HepG2 (cell line): ENCODE measurements at regions not wholly inside any gene's neighbourhood (a gene's known extent, or its start where the extent isn't known, plus 50 kb on each side); places are given as distances from the start of the nearest gene placed in this dataset.

ENCODE experiments used
- ATAC-seq: fragments of 200-7000 bp; cut with Tn5 transposase; 3 replicates; pipeline ENCODE4 v1.9.1; 2020; ENCODE audit warnings: mild to moderate bottlenecking, moderate library complexity
- BruUV-seq: library from RNA; stranded (reverse); fragments of 400-500 nt; replicated peaks from 2 replicates; lab custom pipeline; 2021; lab: Mats Ljungman, UMichigan
- CTCF ChIA-PET: fragments of 300-600 bp; formaldehyde crosslinking; extraction: SDS; loops from one replicate; lab custom pipeline; 2021; ENCODE audit warnings: low total read pairs, inconsistent platforms, low intra/inter-chr PET ratio; lab: Yijun Ruan, JAX
- POLR2A ChIA-PET: fragments of 350-600 bp; sonication (Branson Sonifier 250); formaldehyde crosslinking; loops from one replicate; lab custom pipeline; 2020; ENCODE audit warnings: antibody characterized with exemption, inconsistent platforms; lab: Yijun Ruan, JAX
- DNase-seq: peaks from one replicate; pipeline ENCODE4 v3.0.0-alpha.2; 2015; ENCODE audit warnings: low spot score
- FAIRE-seq: peaks from 3 replicates; lab custom pipeline; 2011; peaks lifted over from hg19 to GRCh38; lab: Jason Lieb, UNC
- H2AFZ ChIP-seq: one replicate; pipeline ENCODE4 v1.6.1; 2011; ENCODE audit warnings: low read length, inconsistent platforms
- H3K27ac ChIP-seq: fragments of 300-600 bp; 3 replicates; pipeline ENCODE4 v1.8.0; 2011; ENCODE audit warnings: mixed run types, mild to moderate bottlenecking, mixed read lengths, low read length, inconsistent platforms; ENCODE audit not compliant: insufficient read depth; ENCODE audit errors: extremely low read length
- H3K27me3 ChIP-seq, 2 experiments: fragments of 200-600 bp in 1 of 2; 2 replicates in 1 of 2; 3 replicates in 1 of 2; pipeline versions ENCODE4 v1.6.0 to v1.8.0; 2011; ENCODE audit warnings: low read length in 2 of 2, mild to moderate bottlenecking in 2 of 2, moderate library complexity in 2 of 2, inconsistent platforms in 1 of 2; ENCODE audit not compliant: insufficient read depth in 2 of 2, control insufficient read depth in 1 of 2
- H3K36me3 ChIP-seq, 2 experiments: fragments of 200-600 bp in 1 of 2; replicated peaks in 1 of 2; 2 replicates in 1 of 2; 3 replicates in 1 of 2; pipeline versions ENCODE4 v1.5.1 to v1.8.0; 2011; ENCODE audit warnings: low read length in 2 of 2, inconsistent platforms in 1 of 2; ENCODE audit not compliant: insufficient read depth in 2 of 2, control insufficient read depth in 1 of 2
- H3K4me1 ChIP-seq: 2 replicates; pipeline ENCODE4 v1.5.1; 2012; ENCODE audit warnings: low read length, inconsistent platforms; ENCODE audit not compliant: insufficient read depth
- H3K4me2 ChIP-seq: 2 replicates; pipeline ENCODE4 v1.6.0; 2011; ENCODE audit warnings: low read depth, low read length, inconsistent platforms
- H3K4me3 ChIP-seq, 3 experiments: fragments of 200-600 bp in 1 of 3; sonication (generic), shearing (Covaris generic) in 1 of 3; replicated peaks in 1 of 3; 2 replicates each; pipeline ENCODE4 v1.5.1; 2011 to 2016; ENCODE audit warnings: low read length in 3 of 3, inconsistent platforms in 2 of 3, low read depth in 2 of 3, mild to moderate bottlenecking in 2 of 3, control low read depth in 1 of 3, mixed read lengths in 1 of 3; ENCODE audit not compliant: insufficient read depth in 1 of 3
- H3K79me2 ChIP-seq: one replicate; pipeline ENCODE4 v1.6.1; 2011; ENCODE audit warnings: low read length, inconsistent platforms; ENCODE audit not compliant: insufficient read depth
- H3K9ac ChIP-seq: 2 replicates; pipeline ENCODE4 v1.6.0; 2011; ENCODE audit warnings: mild to moderate bottlenecking, low read depth, low read length, inconsistent platforms; ENCODE audit not compliant: insufficient read depth
- H3K9me3 ChIP-seq: 2 replicates; pipeline ENCODE4 v1.5.1; 2012; ENCODE audit warnings: mild to moderate bottlenecking, low read length
- H4K20me1 ChIP-seq: 2 replicates; pipeline ENCODE4 v1.6.0; 2011; ENCODE audit warnings: inconsistent platforms, mild to moderate bottlenecking, low read length, moderate library complexity; ENCODE audit not compliant: insufficient read depth
- ARID4A ChIP-seq: sonication (generic); formaldehyde crosslinking; IDR thresholded peaks from 2 replicates; pipeline ENCODE4 v1.5.0; 2020; ENCODE audit warnings: mild to moderate bottlenecking, missing genetic modification reagents, borderline replicate concordance
- GLMP ChIP-seq: sonication (generic); formaldehyde crosslinking; IDR thresholded peaks from 2 replicates; pipeline ENCODE4 v1.9.0; 2021; ENCODE audit warnings: missing genetic modification reagents, mild to moderate bottlenecking, borderline replicate concordance
- HNF4G ChIP-seq, 2 experiments: sonication (generic) in 1 of 2; formaldehyde crosslinking in 1 of 2; IDR thresholded peaks; 2 replicates each; pipeline versions ENCODE4 v1.4.0 to v1.6.1; 2011 to 2020; ENCODE audit warnings: borderline replicate concordance in 2 of 2, low read depth in 2 of 2, mild to moderate bottlenecking in 2 of 2, low read length in 1 of 2, missing genetic modification reagents in 1 of 2, moderate library complexity in 1 of 2
- JUND ChIP-seq: sonication (generic); formaldehyde crosslinking; IDR thresholded peaks from 2 replicates; pipeline ENCODE4 v1.8.0; 2022; ENCODE audit warnings: mild to moderate bottlenecking, missing genetic modification reagents
- MAX ChIP-seq: IDR thresholded peaks from 2 replicates; pipeline ENCODE4 v1.6.1; 2012; ENCODE audit warnings: inconsistent platforms
- PAWR ChIP-seq: sonication (generic); formaldehyde crosslinking; IDR thresholded peaks from 2 replicates; pipeline ENCODE4 v1.4.0; 2020; ENCODE audit warnings: missing genetic modification reagents, mild to moderate bottlenecking, borderline replicate concordance
- PAX8 ChIP-seq: sonication (generic); formaldehyde crosslinking; IDR thresholded peaks from 2 replicates; pipeline ENCODE4 v1.8.0; 2022; ENCODE audit warnings: mild to moderate bottlenecking, missing genetic modification reagents, borderline replicate concordance
- U2AF2 ChIP-seq: fragments of 200-400 bp; formaldehyde crosslinking; IDR thresholded peaks from 2 replicates; pipeline ENCODE4 v1.6.1; 2017; ENCODE audit warnings: low read depth, mild to moderate bottlenecking, low read length
- ZBTB21 ChIP-seq: sonication (generic); formaldehyde crosslinking; IDR thresholded peaks from 2 replicates; pipeline ENCODE4 v1.4.0; 2020; ENCODE audit warnings: missing genetic modification reagents
- ZFP36L2 ChIP-seq: sonication (generic); formaldehyde crosslinking; IDR thresholded peaks from 2 replicates; pipeline ENCODE4 v1.4.0; 2020; ENCODE audit warnings: missing genetic modification reagents
- ZNF224 ChIP-seq: sonication (generic); formaldehyde crosslinking; IDR thresholded peaks from 2 replicates; pipeline ENCODE4 v1.5.0; 2020; ENCODE audit warnings: mild to moderate bottlenecking, missing genetic modification reagents
- ZNF232 ChIP-seq: sonication (generic); formaldehyde crosslinking; IDR thresholded peaks from 2 replicates; pipeline ENCODE4 v1.4.0; 2020; ENCODE audit warnings: missing genetic modification reagents, borderline replicate concordance
- ZNF775 ChIP-seq: sonication (generic); formaldehyde crosslinking; IDR thresholded peaks from 2 replicates; pipeline ENCODE4 v1.4.0; 2020; ENCODE audit warnings: missing genetic modification reagents, mild to moderate bottlenecking, moderate library complexity, borderline replicate concordance
- ZSCAN25 ChIP-seq: sonication (generic); formaldehyde crosslinking; IDR thresholded peaks from 2 replicates; pipeline ENCODE4 v1.8.0; 2022; ENCODE audit warnings: mild to moderate bottlenecking, missing genetic modification reagents
- in situ Hi-C: cut with HindIII; loops from 2 replicates; pipeline ENCODE4 v1.10.0; 2017; ENCODE audit warnings: low pct_unique_long_range_greater_than_20kb; ENCODE audit not compliant: extremely low pct_ligation_motif_present
- intact Hi-C: fragments of 100-400 bp; cut with micrococcal nuclease; formaldehyde crosslinking; loops from one replicate; pipeline ENCODE4 v1.10.0; 2022; ENCODE audit not compliant: unreplicated experiment

- CTCF ChIA-PET, result no interaction called here
- Histone ChIP-seq H3K9ac (no peak overlapping the region), H3K79me2 (no peaks in the 10 kb centered on the region), H3K4me3 (no peak overlapping the region), H3K36me3 (no peaks in the 10 kb centered on the region), H3K4me2 (no peak overlapping the region), H3K27ac (no peak overlapping the region), H2AFZ (no peak overlapping the region), H3K9me3 (no peaks in the 10 kb centered on the region), H3K4me1 (no peaks in the 10 kb centered on the region), H4K20me1 (no peaks in the 10 kb centered on the region), H3K27me3 (peaks cover 0 to 27% of the 10 kb centered on the region in 2 experiments; a peak in 3 of 5 replicates)
- DNase-seq, result no peak
- in situ Hi-C loops, result no loop called here
- POLR2A ChIA-PET, result no interaction called here
- no peak for FAIRE-seq
- BruUV-seq, result no TSS peak
- ATAC-seq, result no peak
- intact Hi-C loops, result no loop called here
- TF ChIP-seq ZSCAN25 (CRISPR knock-in tag) (no peak), GLMP (CRISPR knock-in tag) (no peak), ZNF224 (CRISPR knock-in tag) (no peak), ZFP36L2 (CRISPR knock-in tag) (no peak), PAX8 (CRISPR knock-in tag) (no peak), ZNF775 (no peak), ARID4A (CRISPR knock-in tag) (no peak), U2AF2 (no peak), ZBTB21 (CRISPR knock-in tag) (no peak), MAX (no peak), PAWR (CRISPR knock-in tag) (no peak), HNF4G (IDR thresholded peaks at IDR 0.05; ENCODE audit: borderline replicate concordance, low read depth, low read length) (no peak), HNF4G (CRISPR knock-in tag; IDR thresholded peaks at IDR 0.05; ENCODE audit: borderline replicate concordance, low read depth) (no peak), ZNF232 (CRISPR knock-in tag) (no peak), JUND (CRISPR knock-in tag) (no peak)
Measured at GRCh38 chr17:65473985-65474384, 87.5 kb downstream of the AXIN2 start.
